ENCODE measurements at regions not wholly inside any gene's neighbourhood (a gene's known extent, or its start where the extent isn't known, plus 50 kb on each side); places are given as distances from the start of the nearest gene placed in this dataset.

- H3K4me3 Mint-ChIP-seq: no peak overlapping the region
- H3K9ac ChIP-seq (ENCODE audit: extremely low read depth, insufficient read length, low read length): no peak overlapping the region
These were observed 1367.5 kb downstream of the AACS start for GRCh38 chr12:126432780-126433179.

More at GRCh38 chr12:126432780-126433179, 1367.5 kb downstream of the AACS start:
- H4K20me1 ChIP-seq (ENCODE audit: control insufficient read depth, insufficient read depth, insufficient read length): no peaks in the 10 kb centered on the region
- no CpG with 5 or more reads among the region's 1 CpG for WGBS (ENCODE audit: extremely low coverage, insufficient read length, low lambda C conversion rate)
- no peak overlapping the region for H2BK5ac ChIP-seq (ENCODE audit: insufficient read length, low read length)
- no peak overlapping the region for H3K23ac ChIP-seq (ENCODE audit: insufficient read length, low read depth, low read length)
- H3K27me3 ChIP-seq (ENCODE audit: insufficient read depth, low read length): no peaks in the 10 kb centered on the region
- DNase-seq: no peak
- H4K8ac ChIP-seq (replicated peaks; ENCODE audit: insufficient read length, low read depth, low read length): no peak overlapping the region
- no peak overlapping the region for H2BK15ac ChIP-seq (ENCODE audit: low read depth, low read length)
- no peak overlapping the region for H4K91ac ChIP-seq (ENCODE audit: insufficient read length, low read depth, low read length)
- H3K27me3 Mint-ChIP-seq (ENCODE audit: low read depth): no peaks in the 10 kb centered on the region
- no peaks in the 10 kb centered on the region for H3K4me1 ChIP-seq (ENCODE audit: insufficient read depth, low read length)
- no peak overlapping the region for H3K4me2 ChIP-seq (ENCODE audit: insufficient read depth, insufficient read length, low read length)
- no peak overlapping the region for H3T11ph ChIP-seq (ENCODE audit: low read length)
- no peak overlapping the region for H3K56ac ChIP-seq (ENCODE audit: insufficient read length, low read depth, low read length)
- no peak overlapping the region for H3K14ac ChIP-seq (ENCODE audit: insufficient read depth, low read length)
- no peak overlapping the region for H2BK120ac ChIP-seq (ENCODE audit: low read depth, low read length, poor library complexity, severe bottlenecking)
- H3K79me2 ChIP-seq (ENCODE audit: insufficient read depth, low read length): no peaks in the 10 kb centered on the region
- no peak overlapping the region for H2BK20ac ChIP-seq (ENCODE audit: low read depth, low read length, poor library complexity, severe bottlenecking)
- no peaks in the 10 kb centered on the region for H3K9me3 ChIP-seq (ENCODE audit: control insufficient read depth, low read depth, low read length)
- no peak overlapping the region for H3K27ac ChIP-seq (ENCODE audit: insufficient read length, low read depth, low read length)
- H3K79me1 ChIP-seq (ENCODE audit: insufficient read depth, low read depth, low read length, poor library complexity, severe bottlenecking): no peaks in the 10 kb centered on the region
- H3K18ac ChIP-seq (ENCODE audit: insufficient read length, low read depth, low read length): no peak overlapping the region
- H3K27ac Mint-ChIP-seq: no peak overlapping the region
- H4K5ac ChIP-seq (ENCODE audit: insufficient read length, low read depth, low read length): no peak overlapping the region
- H3K4me1 Mint-ChIP-seq: peaks cover 8 to 11% of the 10 kb centered on the region in 2 experiments
- H3K36me3 Mint-ChIP-seq (ENCODE audit: insufficient read depth in 1 of 3, low read depth in 3 of 3): peaks cover 0 to 5% (median 0%) of the 10 kb centered on the region in 3 experiments; a peak in 3 of 7 replicates
- H3K4ac ChIP-seq (ENCODE audit: low read depth, low read length): no peak overlapping the region
- H2AK5ac ChIP-seq (ENCODE audit: insufficient read length, low read length): no peak overlapping the region
- no peak overlapping the region for H2BK12ac ChIP-seq (ENCODE audit: insufficient read length, low read depth, low read length)
- no peak overlapping the region for H2AFZ ChIP-seq (ENCODE audit: low read length)
- H3K23me2 ChIP-seq (ENCODE audit: insufficient read length, low read depth, low read length, poor library complexity, severe bottlenecking): no peaks in the 10 kb centered on the region
- H3K9me3 Mint-ChIP-seq: peaks cover 4 to 7% of the 10 kb centered on the region in 2 experiments; a peak in 4 of 5 replicates
- TF ChIP-seq, protein P1, sequence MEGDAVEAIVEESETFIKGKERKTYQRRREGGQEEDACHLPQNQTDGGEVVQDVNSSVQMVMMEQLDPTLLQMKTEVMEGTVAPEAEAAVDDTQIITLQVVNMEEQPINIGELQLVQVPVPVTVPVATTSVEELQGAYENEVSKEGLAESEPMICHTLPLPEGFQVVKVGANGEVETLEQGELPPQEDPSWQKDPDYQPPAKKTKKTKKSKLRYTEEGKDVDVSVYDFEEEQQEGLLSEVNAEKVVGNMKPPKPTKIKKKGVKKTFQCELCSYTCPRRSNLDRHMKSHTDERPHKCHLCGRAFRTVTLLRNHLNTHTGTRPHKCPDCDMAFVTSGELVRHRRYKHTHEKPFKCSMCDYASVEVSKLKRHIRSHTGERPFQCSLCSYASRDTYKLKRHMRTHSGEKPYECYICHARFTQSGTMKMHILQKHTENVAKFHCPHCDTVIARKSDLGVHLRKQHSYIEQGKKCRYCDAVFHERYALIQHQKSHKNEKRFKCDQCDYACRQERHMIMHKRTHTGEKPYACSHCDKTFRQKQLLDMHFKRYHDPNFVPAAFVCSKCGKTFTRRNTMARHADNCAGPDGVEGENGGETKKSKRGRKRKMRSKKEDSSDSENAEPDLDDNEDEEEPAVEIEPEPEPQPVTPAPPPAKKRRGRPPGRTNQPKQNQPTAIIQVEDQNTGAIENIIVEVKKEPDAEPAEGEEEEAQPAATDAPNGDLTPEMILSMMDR (conservative IDR thresholded peaks at IDR 0.05): no peak

Data from H9 (cell line).